ENCODE measurements at regions not wholly inside any gene's neighbourhood (a gene's known extent, or its start where the extent isn't known, plus 50 kb on each side); places are given as distances from the start of the nearest gene placed in this dataset.

DNA sequence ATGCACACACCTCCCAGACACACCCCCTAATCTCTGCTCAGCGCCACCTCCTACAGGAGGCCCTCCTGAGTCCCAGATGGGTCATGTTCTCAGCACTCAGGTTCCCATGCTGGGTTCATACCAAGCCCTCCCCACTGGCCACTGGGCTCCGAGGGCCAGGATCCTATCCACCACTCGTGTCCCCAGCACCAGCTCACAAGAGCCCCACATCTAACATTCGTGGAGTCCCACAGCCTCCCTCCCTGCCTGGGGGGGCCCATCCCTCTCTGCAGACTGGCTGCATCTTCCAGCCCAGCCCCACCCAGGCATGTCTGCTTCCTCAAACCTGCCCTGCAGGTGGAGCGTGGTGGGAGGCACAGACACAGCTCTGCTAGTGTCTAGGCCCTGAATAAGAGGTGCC, 227.4 kb downstream of the TUBA3C start:
- TF ChIP-seq, protein P1, sequence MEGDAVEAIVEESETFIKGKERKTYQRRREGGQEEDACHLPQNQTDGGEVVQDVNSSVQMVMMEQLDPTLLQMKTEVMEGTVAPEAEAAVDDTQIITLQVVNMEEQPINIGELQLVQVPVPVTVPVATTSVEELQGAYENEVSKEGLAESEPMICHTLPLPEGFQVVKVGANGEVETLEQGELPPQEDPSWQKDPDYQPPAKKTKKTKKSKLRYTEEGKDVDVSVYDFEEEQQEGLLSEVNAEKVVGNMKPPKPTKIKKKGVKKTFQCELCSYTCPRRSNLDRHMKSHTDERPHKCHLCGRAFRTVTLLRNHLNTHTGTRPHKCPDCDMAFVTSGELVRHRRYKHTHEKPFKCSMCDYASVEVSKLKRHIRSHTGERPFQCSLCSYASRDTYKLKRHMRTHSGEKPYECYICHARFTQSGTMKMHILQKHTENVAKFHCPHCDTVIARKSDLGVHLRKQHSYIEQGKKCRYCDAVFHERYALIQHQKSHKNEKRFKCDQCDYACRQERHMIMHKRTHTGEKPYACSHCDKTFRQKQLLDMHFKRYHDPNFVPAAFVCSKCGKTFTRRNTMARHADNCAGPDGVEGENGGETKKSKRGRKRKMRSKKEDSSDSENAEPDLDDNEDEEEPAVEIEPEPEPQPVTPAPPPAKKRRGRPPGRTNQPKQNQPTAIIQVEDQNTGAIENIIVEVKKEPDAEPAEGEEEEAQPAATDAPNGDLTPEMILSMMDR (IDR thresholded peaks at IDR 0.05; ENCODE audit: low read length), result no peak
- no peak for TF ChIP-seq EZH2phosphoT487 (IDR thresholded peaks at IDR 0.05; ENCODE audit: low read length)

Measured in MM.1S (cell line).